ENCODE measurements at regions not wholly inside any gene's neighbourhood (a gene's known extent, or its start where the extent isn't known, plus 50 kb on each side); places are given as distances from the start of the nearest gene placed in this dataset.

DNA sequence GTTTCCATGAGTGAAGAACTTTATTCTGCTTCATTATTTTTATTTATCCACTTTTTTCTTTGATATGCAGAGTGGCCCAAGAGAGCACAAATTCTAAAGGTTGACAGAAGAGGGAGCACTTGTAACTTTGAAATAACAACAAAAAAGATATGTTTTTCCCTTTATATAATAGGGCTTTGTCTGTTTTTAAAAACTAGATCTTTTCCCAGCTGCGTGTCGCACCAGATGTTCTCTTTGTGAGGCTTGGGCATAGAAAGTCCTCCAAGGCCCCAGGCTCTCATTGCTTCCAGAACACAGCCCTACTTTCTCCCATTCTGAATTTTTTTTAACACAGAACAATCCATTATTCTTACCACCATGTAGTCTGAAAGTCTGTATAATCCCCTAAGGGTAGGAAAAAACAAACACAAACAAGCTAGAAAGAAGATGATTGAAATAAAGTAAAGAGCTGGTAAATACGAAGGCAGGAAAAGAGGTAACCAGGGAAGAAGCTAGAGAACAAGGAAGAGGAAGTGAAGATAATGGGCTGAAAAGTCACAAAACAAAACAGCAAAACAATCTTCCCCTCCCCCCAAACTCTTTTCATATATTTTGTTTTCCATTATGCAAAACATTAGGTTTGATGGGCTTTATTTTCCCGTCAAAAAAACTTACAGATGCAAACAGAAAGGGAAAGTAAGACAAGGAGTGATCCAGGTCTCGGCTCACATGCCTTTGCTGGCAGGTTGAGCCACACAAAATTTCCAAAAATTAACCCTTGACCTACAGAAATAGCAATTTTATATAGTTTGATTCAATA is 160.4 kb downstream of the ABCA8 start:
- TF ChIP-seq, protein P1, sequence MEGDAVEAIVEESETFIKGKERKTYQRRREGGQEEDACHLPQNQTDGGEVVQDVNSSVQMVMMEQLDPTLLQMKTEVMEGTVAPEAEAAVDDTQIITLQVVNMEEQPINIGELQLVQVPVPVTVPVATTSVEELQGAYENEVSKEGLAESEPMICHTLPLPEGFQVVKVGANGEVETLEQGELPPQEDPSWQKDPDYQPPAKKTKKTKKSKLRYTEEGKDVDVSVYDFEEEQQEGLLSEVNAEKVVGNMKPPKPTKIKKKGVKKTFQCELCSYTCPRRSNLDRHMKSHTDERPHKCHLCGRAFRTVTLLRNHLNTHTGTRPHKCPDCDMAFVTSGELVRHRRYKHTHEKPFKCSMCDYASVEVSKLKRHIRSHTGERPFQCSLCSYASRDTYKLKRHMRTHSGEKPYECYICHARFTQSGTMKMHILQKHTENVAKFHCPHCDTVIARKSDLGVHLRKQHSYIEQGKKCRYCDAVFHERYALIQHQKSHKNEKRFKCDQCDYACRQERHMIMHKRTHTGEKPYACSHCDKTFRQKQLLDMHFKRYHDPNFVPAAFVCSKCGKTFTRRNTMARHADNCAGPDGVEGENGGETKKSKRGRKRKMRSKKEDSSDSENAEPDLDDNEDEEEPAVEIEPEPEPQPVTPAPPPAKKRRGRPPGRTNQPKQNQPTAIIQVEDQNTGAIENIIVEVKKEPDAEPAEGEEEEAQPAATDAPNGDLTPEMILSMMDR (IDR thresholded peaks at IDR 0.05; ENCODE audit: insufficient read depth, low read length): no peak
- no peak for TF ChIP-seq POLR2AphosphoS5 (IDR thresholded peaks at IDR 0.05; ENCODE audit: low read depth)
- TF ChIP-seq, protein P2, sequence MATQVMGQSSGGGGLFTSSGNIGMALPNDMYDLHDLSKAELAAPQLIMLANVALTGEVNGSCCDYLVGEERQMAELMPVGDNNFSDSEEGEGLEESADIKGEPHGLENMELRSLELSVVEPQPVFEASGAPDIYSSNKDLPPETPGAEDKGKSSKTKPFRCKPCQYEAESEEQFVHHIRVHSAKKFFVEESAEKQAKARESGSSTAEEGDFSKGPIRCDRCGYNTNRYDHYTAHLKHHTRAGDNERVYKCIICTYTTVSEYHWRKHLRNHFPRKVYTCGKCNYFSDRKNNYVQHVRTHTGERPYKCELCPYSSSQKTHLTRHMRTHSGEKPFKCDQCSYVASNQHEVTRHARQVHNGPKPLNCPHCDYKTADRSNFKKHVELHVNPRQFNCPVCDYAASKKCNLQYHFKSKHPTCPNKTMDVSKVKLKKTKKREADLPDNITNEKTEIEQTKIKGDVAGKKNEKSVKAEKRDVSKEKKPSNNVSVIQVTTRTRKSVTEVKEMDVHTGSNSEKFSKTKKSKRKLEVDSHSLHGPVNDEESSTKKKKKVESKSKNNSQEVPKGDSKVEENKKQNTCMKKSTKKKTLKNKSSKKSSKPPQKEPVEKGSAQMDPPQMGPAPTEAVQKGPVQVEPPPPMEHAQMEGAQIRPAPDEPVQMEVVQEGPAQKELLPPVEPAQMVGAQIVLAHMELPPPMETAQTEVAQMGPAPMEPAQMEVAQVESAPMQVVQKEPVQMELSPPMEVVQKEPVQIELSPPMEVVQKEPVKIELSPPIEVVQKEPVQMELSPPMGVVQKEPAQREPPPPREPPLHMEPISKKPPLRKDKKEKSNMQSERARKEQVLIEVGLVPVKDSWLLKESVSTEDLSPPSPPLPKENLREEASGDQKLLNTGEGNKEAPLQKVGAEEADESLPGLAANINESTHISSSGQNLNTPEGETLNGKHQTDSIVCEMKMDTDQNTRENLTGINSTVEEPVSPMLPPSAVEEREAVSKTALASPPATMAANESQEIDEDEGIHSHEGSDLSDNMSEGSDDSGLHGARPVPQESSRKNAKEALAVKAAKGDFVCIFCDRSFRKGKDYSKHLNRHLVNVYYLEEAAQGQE (IDR thresholded peaks at IDR 0.05; ENCODE audit: insufficient replicate concordance, low read depth): no peak

All from HL-60 (cell line).